Left ventricle myocardium inferior (tissue), 1 donor: ENCODE measurements at regions not wholly inside any gene's neighbourhood (a gene's known extent, or its start where the extent isn't known, plus 50 kb on each side); places are given as distances from the start of the nearest gene placed in this dataset.
"Not testable (repeated sequence)": the region's sequence is repeated elsewhere in the genome, so short reads cannot be mapped to it uniquely, and the experiment has no call there.

ENCODE experiments used
- DNase-seq: peaks from one replicate; pipeline ENCODE4 v3.0.0-alpha.2; 2020
- H3K27ac ChIP-seq: fragments of 200-600 bp; replicated peaks from 2 replicates; pipeline ENCODE4 v1.8.0; 2021
- H3K27me3 ChIP-seq: fragments of 200-600 bp; 2 replicates; pipeline ENCODE4 v1.8.0; 2021; ENCODE audit warnings: low read depth
- H3K36me3 ChIP-seq: fragments of 200-600 bp; 2 replicates; pipeline ENCODE4 v1.8.0; 2021
- H3K4me1 ChIP-seq: fragments of 200-600 bp; 2 replicates; pipeline ENCODE4 v1.8.0; 2021
- H3K4me3 ChIP-seq: fragments of 200-600 bp; 2 replicates; pipeline ENCODE4 v1.8.0; 2021; ENCODE audit warnings: mild to moderate bottlenecking, moderate library complexity
- H3K9me3 ChIP-seq: fragments of 200-600 bp; replicated peaks from 2 replicates; pipeline ENCODE4 v1.8.0; 2021
- CTCF ChIP-seq: fragments of 200-600 bp; IDR thresholded peaks from 2 replicates; pipeline ENCODE4 v1.8.0; 2021; ENCODE audit warnings: antibody characterized with exemption, mild to moderate bottlenecking, borderline replicate concordance
- intact Hi-C: fragments of 100-400 bp; cut with micrococcal nuclease; formaldehyde crosslinking; loops from one replicate; pipeline ENCODE4 v1.11.0; 2022
- donor health status: DM: no; HTN: yes; CAD: no; lungs with severe emphysema.

- intact Hi-C loops = no loop called here
- peak; percentile 68 for TF ChIP-seq CTCF
- H3K36me3 ChIP-seq = no peaks in the 10 kb centered on the region
- DNase-seq = peak; percentile 46
- H3K27ac ChIP-seq = no peak overlapping the region
- no peaks in the 10 kb centered on the region for H3K4me1 ChIP-seq
- no peak overlapping the region for H3K4me3 ChIP-seq
- peaks cover 10% of the 10 kb centered on the region for H3K9me3 ChIP-seq
- no peaks in the 10 kb centered on the region for H3K27me3 ChIP-seq
These were observed 61.1 kb upstream of the VAMP7 start for GRCh38 chrX:155819966-155820491.

- no peak for DNase-seq
- no peak for TF ChIP-seq CTCF
- H3K4me3 ChIP-seq = no peak overlapping the region
- no peaks in the 10 kb centered on the region for H3K36me3 ChIP-seq
- H3K4me1 ChIP-seq = no peaks in the 10 kb centered on the region
- intact Hi-C loops = no loop called here
- H3K27ac ChIP-seq = no peak overlapping the region
- peaks cover 12% of the 10 kb centered on the region for H3K9me3 ChIP-seq
- no peaks in the 10 kb centered on the region for H3K27me3 ChIP-seq
These were observed 61.6 kb upstream of the VAMP7 start for GRCh38 chrX:155819525-155819924.

GRCh38 chrX:155814391-155814790 lies 66.8 kb upstream of the VAMP7 start:
- not testable (repeated sequence) for H3K36me3 ChIP-seq, H3K4me3 ChIP-seq, H3K27me3 ChIP-seq

DNA sequence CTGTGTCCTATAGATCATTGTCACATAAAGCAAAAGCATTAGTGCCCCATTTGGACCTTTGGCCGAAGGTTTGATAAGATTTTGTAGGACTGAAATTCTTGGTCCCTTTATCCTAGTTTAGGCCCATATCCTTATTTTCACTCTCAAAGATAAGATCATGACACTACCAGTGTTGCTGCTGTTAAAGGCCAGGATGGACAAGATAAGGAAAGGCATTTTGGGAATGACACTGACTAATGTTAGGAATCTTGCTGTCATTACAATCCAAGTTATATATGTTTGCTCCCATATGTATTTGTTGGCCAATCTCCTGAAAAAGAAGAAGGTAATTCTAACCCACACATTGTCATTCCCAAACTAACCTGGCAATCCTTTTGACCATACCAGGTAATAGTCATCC lies 101.3 kb upstream of the VAMP7 start:
- Histone ChIP-seq H3K9me3 (no peaks in the 10 kb centered on the region), H3K27ac (no peak overlapping the region), H3K36me3 (no peaks in the 10 kb centered on the region), H3K4me1 (no peaks in the 10 kb centered on the region), H3K4me3 (no peak overlapping the region), H3K27me3 (no peaks in the 10 kb centered on the region)
- no peak for TF ChIP-seq CTCF
- intact Hi-C loops = no loop called here
- DNase-seq = no peak

More at GRCh38 chrX:155814391-155814790, 66.8 kb upstream of the VAMP7 start:
- peaks cover 17% of the 10 kb centered on the region for H3K9me3 ChIP-seq
- H3K4me1 ChIP-seq, intact Hi-C loops, H3K27ac ChIP-seq, DNase-seq: not testable (repeated sequence)

GRCh38 chrX:155778844-155779553 lies 102.1 kb upstream of the VAMP7 start:
- Histone ChIP-seq H3K4me3 (no peak overlapping the region), H3K36me3 (no peaks in the 10 kb centered on the region), H3K9me3 (no peaks in the 10 kb centered on the region), H3K27me3 (no peaks in the 10 kb centered on the region), H3K4me1 (no peaks in the 10 kb centered on the region), H3K27ac (no peak overlapping the region)
- DNase-seq = no peak
- no peak for TF ChIP-seq CTCF
- intact Hi-C loops = no loop called here

GRCh38 chrX:155774387-155774786 lies 106.8 kb upstream of the VAMP7 start:
- TF ChIP-seq CTCF = no peak
- intact Hi-C loops = no loop called here
- H3K27ac ChIP-seq = no peak overlapping the region
- no peaks in the 10 kb centered on the region for H3K9me3 ChIP-seq
- no peaks in the 10 kb centered on the region for H3K36me3 ChIP-seq
- H3K4me3 ChIP-seq = no peak overlapping the region
- H3K4me1 ChIP-seq = no peaks in the 10 kb centered on the region
- DNase-seq = no peak
- no peaks in the 10 kb centered on the region for H3K27me3 ChIP-seq
